ENCODE measurements at regions not wholly inside any gene's neighbourhood (a gene's known extent, or its start where the extent isn't known, plus 50 kb on each side); places are given as distances from the start of the nearest gene placed in this dataset.

- POLR2A ChIA-PET = no interaction called here
- CTCF ChIA-PET (ENCODE audit: low intra/inter-chr PET ratio, low total read pairs) = no interaction called here
- H3K27me3 ChIP-seq (ENCODE audit: control insufficient read depth in 1 of 2, insufficient read depth in 2 of 2, low read length in 2 of 2) = no peaks in the 10 kb centered on the region
- H3K79me2 ChIP-seq (ENCODE audit: insufficient read depth, low read length) = no peaks in the 10 kb centered on the region
- no peak overlapping the region for H3K4me3 ChIP-seq (replicated peaks in 1 of 3; ENCODE audit: insufficient read depth in 1 of 3, low read depth in 2 of 3, low read length in 3 of 3)
- H3K4me1 ChIP-seq (ENCODE audit: insufficient read depth, low read length) = no peaks in the 10 kb centered on the region
- no peak overlapping the region for H3K9ac ChIP-seq (ENCODE audit: insufficient read depth, low read depth, low read length)
- H2AFZ ChIP-seq (ENCODE audit: low read length) = no peak overlapping the region
- in situ Hi-C loops (cut with HindIII; ENCODE audit: extremely low pct_ligation_motif_present, low pct_unique_long_range_greater_than_20kb) (no loop called here), intact Hi-C loops (cut with micrococcal nuclease; ENCODE audit: unreplicated experiment) (no loop called here)
- H3K36me3 ChIP-seq (replicated peaks in 1 of 2; ENCODE audit: control insufficient read depth in 1 of 2, insufficient read depth in 2 of 2, low read length in 2 of 2) = no peaks in the 10 kb centered on the region
- no peak for FAIRE-seq
- no peaks in the 10 kb centered on the region for H4K20me1 ChIP-seq (ENCODE audit: insufficient read depth, low read length)
- no peak for TF ChIP-seq SIN3A (IDR thresholded peaks at IDR 0.05; ENCODE audit: borderline replicate concordance, low read depth, low read length)
- no peak for TF ChIP-seq ZNF615 (CRISPR knock-in tag; IDR thresholded peaks at IDR 0.05; ENCODE audit: borderline replicate concordance)
- no peak for ATAC-seq
- no peak overlapping the region for H3K27ac ChIP-seq (ENCODE audit: extremely low read length, insufficient read depth, low read length)
- no peak overlapping the region for H3K4me2 ChIP-seq (ENCODE audit: low read depth, low read length)
- no peak for DNase-seq (ENCODE audit: low spot score)
- no TSS peak for BruUV-seq (replicated peaks)
- no peaks in the 10 kb centered on the region for H3K9me3 ChIP-seq (ENCODE audit: low read length)
These were observed 525.8 kb upstream of the FTMT start for GRCh38 chr5:121325930-121326329.

- H3K27ac ChIP-seq (ENCODE audit: extremely low read length, insufficient read depth, low read length) = no peak overlapping the region
- ATAC-seq (no peak), FAIRE-seq (no peak), DNase-seq (ENCODE audit: low spot score) (no peak)
- 2% methylated on average over 4 of the region's 4 CpGs for WGBS (ENCODE audit: low lambda C conversion rate)
- H4K20me1 ChIP-seq (ENCODE audit: insufficient read depth, low read length) = no peaks in the 10 kb centered on the region
- BruUV-seq (replicated peaks) = no TSS peak
- H3K4me1 ChIP-seq (ENCODE audit: insufficient read depth, low read length) = no peaks in the 10 kb centered on the region
- no peak overlapping the region for H2AFZ ChIP-seq (ENCODE audit: low read length)
- H3K36me3 ChIP-seq (replicated peaks in 1 of 2; ENCODE audit: control insufficient read depth in 1 of 2, insufficient read depth in 2 of 2, low read length in 2 of 2) = no peaks in the 10 kb centered on the region
- H3K9ac ChIP-seq (ENCODE audit: insufficient read depth, low read depth, low read length) = no peak overlapping the region
- intact Hi-C loops (cut with micrococcal nuclease; ENCODE audit: unreplicated experiment) (no loop called here), in situ Hi-C loops (cut with HindIII; ENCODE audit: extremely low pct_ligation_motif_present, low pct_unique_long_range_greater_than_20kb) (no loop called here)
- ChIA-PET POLR2A (no interaction called here), CTCF (ENCODE audit: low intra/inter-chr PET ratio, low total read pairs) (no interaction called here)
- no peaks in the 10 kb centered on the region for H3K27me3 ChIP-seq (ENCODE audit: control insufficient read depth in 1 of 2, insufficient read depth in 2 of 2, low read length in 2 of 2)
- TF ChIP-seq ZNF841 (CRISPR knock-in tag; IDR thresholded peaks at IDR 0.05; ENCODE audit: borderline replicate concordance) = no peak
- TF ChIP-seq ZBTB21 (CRISPR knock-in tag; IDR thresholded peaks at IDR 0.05) = no peak
- TF ChIP-seq ZNF510 (CRISPR knock-in tag; IDR thresholded peaks at IDR 0.05; ENCODE audit: low read depth) = no peak
- no peak for TF ChIP-seq CCAR2 (optimal IDR thresholded peaks at IDR 0.05; ENCODE audit: low read depth, low read length)
- TF ChIP-seq MAFK (conservative IDR thresholded peaks at IDR 0.05 in 1 of 2, IDR thresholded peaks at IDR 0.05 in 1 of 2; ENCODE audit: low read length in 2 of 2) = peak; percentile 12 to 35; a peak in 1 of 4 replicates
- TF ChIP-seq RFX5 (IDR thresholded peaks at IDR 0.05; ENCODE audit: low read depth, low read length) = no peak
- TF ChIP-seq ZNF784 (CRISPR knock-in tag; IDR thresholded peaks at IDR 0.05; ENCODE audit: borderline replicate concordance) = no peak
- TF ChIP-seq FOSL2 (CRISPR knock-in tag; IDR thresholded peaks at IDR 0.05) = no peak
- no peak for TF ChIP-seq HIVEP1 (CRISPR knock-in tag; IDR thresholded peaks at IDR 0.05)
- 0 out of 2 replicates have a peak, but pooled peaks have one; percentile 5 for TF ChIP-seq MAFF (IDR thresholded peaks at IDR 0.05; ENCODE audit: low read depth, low read length)
- H3K4me3 ChIP-seq (replicated peaks in 1 of 3; ENCODE audit: insufficient read depth in 1 of 3, low read depth in 2 of 3, low read length in 3 of 3) = no peak overlapping the region
- no peaks in the 10 kb centered on the region for H3K79me2 ChIP-seq (ENCODE audit: insufficient read depth, low read length)
- H3K4me2 ChIP-seq (ENCODE audit: low read depth, low read length) = no peak overlapping the region
- no peaks in the 10 kb centered on the region for H3K9me3 ChIP-seq (ENCODE audit: low read length)
These were observed 501.3 kb upstream of the FTMT start for GRCh38 chr5:121350181-121350930.
